ENCODE measurements at regions not wholly inside any gene's neighbourhood (a gene's known extent, or its start where the extent isn't known, plus 50 kb on each side); places are given as distances from the start of the nearest gene placed in this dataset.

GRCh38 chr18:60746491-60746890 lies 373.9 kb upstream of the MC4R start:
- no peaks in the 10 kb centered on the region for H3K27me3 ChIP-seq (ENCODE audit: insufficient read depth, poor library complexity, severe bottlenecking)
- no peak for TF ChIP-seq CTCF (IDR thresholded peaks at IDR 0.05; ENCODE audit: poor library complexity, severe bottlenecking)
- no peak overlapping the region for H3K4me3 ChIP-seq (ENCODE audit: severe bottlenecking)
- no peaks in the 10 kb centered on the region for H3K9me3 ChIP-seq (ENCODE audit: severe bottlenecking)
- H3K36me3 ChIP-seq (ENCODE audit: low read depth), result no peaks in the 10 kb centered on the region
- H3K27ac ChIP-seq (ENCODE audit: poor library complexity, severe bottlenecking), result no peak overlapping the region
- ATAC-seq (ENCODE audit: low read depth), result no peak
- no peaks in the 10 kb centered on the region for H3K4me1 ChIP-seq (ENCODE audit: insufficient read depth, poor library complexity, severe bottlenecking)
- no peak for DNase-seq (ENCODE audit: low spot score)

GRCh38 chr18:60746919-60747318 lies 374.3 kb upstream of the MC4R start:
- Histone ChIP-seq H3K27me3 (ENCODE audit: insufficient read depth, poor library complexity, severe bottlenecking) (peaks cover 3% of the 10 kb centered on the region), H3K9me3 (ENCODE audit: severe bottlenecking) (no peaks in the 10 kb centered on the region), H3K27ac (ENCODE audit: poor library complexity, severe bottlenecking) (no peak overlapping the region), H3K4me1 (ENCODE audit: insufficient read depth, poor library complexity, severe bottlenecking) (no peaks in the 10 kb centered on the region), H3K4me3 (ENCODE audit: severe bottlenecking) (no peak overlapping the region), H3K36me3 (ENCODE audit: low read depth) (no peaks in the 10 kb centered on the region)
- DNase-seq (ENCODE audit: low spot score) (no peak), ATAC-seq (ENCODE audit: low read depth) (no peak)
- TF ChIP-seq CTCF (IDR thresholded peaks at IDR 0.05; ENCODE audit: poor library complexity, severe bottlenecking), result no peak

GRCh38 chr18:60753753-60754152 lies 381.2 kb upstream of the MC4R start:
- H3K4me3 ChIP-seq (ENCODE audit: severe bottlenecking), result no peak overlapping the region
- peaks cover 3% of the 10 kb centered on the region for H3K27me3 ChIP-seq (ENCODE audit: insufficient read depth, poor library complexity, severe bottlenecking)
- no peak for TF ChIP-seq CTCF (IDR thresholded peaks at IDR 0.05; ENCODE audit: poor library complexity, severe bottlenecking)
- H3K4me1 ChIP-seq (ENCODE audit: insufficient read depth, poor library complexity, severe bottlenecking), result no peaks in the 10 kb centered on the region
- DNase-seq (ENCODE audit: low spot score) (no peak), ATAC-seq (ENCODE audit: low read depth) (no peak)
- no peaks in the 10 kb centered on the region for H3K36me3 ChIP-seq (ENCODE audit: low read depth)
- H3K27ac ChIP-seq (ENCODE audit: poor library complexity, severe bottlenecking), result no peak overlapping the region
- no peaks in the 10 kb centered on the region for H3K9me3 ChIP-seq (ENCODE audit: severe bottlenecking)

GRCh38 chr18:60754413-60755009 lies 381.9 kb upstream of the MC4R start:
- H3K4me1 ChIP-seq (ENCODE audit: insufficient read depth, poor library complexity, severe bottlenecking), result no peaks in the 10 kb centered on the region
- H3K4me3 ChIP-seq (ENCODE audit: severe bottlenecking), result no peak overlapping the region
- no peaks in the 10 kb centered on the region for H3K36me3 ChIP-seq (ENCODE audit: low read depth)
- no peaks in the 10 kb centered on the region for H3K9me3 ChIP-seq (ENCODE audit: severe bottlenecking)
- peaks cover 3% of the 10 kb centered on the region for H3K27me3 ChIP-seq (ENCODE audit: insufficient read depth, poor library complexity, severe bottlenecking)
- H3K27ac ChIP-seq (ENCODE audit: poor library complexity, severe bottlenecking), result no peak overlapping the region
- DNase-seq (ENCODE audit: low spot score), result no peak
- no peak for TF ChIP-seq CTCF (IDR thresholded peaks at IDR 0.05; ENCODE audit: poor library complexity, severe bottlenecking)
- ATAC-seq (ENCODE audit: low read depth), result no peak

GRCh38 chr18:60755134-60755533 lies 382.6 kb upstream of the MC4R start:
- ATAC-seq (ENCODE audit: low read depth), result no peak

More at GRCh38 chr18:60755134-60755533, 382.6 kb upstream of the MC4R start:
- H3K4me3 ChIP-seq (ENCODE audit: severe bottlenecking), result no peak overlapping the region
- no peak for DNase-seq (ENCODE audit: low spot score)
- H3K9me3 ChIP-seq (ENCODE audit: severe bottlenecking), result no peaks in the 10 kb centered on the region
- H3K27ac ChIP-seq (ENCODE audit: poor library complexity, severe bottlenecking), result no peak overlapping the region
- peaks cover 3% of the 10 kb centered on the region for H3K27me3 ChIP-seq (ENCODE audit: insufficient read depth, poor library complexity, severe bottlenecking)
- H3K4me1 ChIP-seq (ENCODE audit: insufficient read depth, poor library complexity, severe bottlenecking), result no peaks in the 10 kb centered on the region
- no peak for TF ChIP-seq CTCF (IDR thresholded peaks at IDR 0.05; ENCODE audit: poor library complexity, severe bottlenecking)
- H3K36me3 ChIP-seq (ENCODE audit: low read depth), result no peaks in the 10 kb centered on the region
